CD4-positive, alpha-beta memory T cell (primary cell): ENCODE measurements at regions not wholly inside any gene's neighbourhood (a gene's known extent, or its start where the extent isn't known, plus 50 kb on each side); places are given as distances from the start of the nearest gene placed in this dataset.
A peak's percentile ranks its signal among the peaks of the same experiment; 100 is the strongest.

ENCODE experiments used
- CTCF ChIA-PET: fragments of 350-600 bp; sonication (Branson Sonifier 250); formaldehyde crosslinking; loops from one replicate; lab custom pipeline; 2021; ENCODE audit warnings: inconsistent platforms; ENCODE audit not compliant: partially characterized antibody; lab: Charles Lee
- POLR2A ChIA-PET: fragments of 350-600 bp; sonication (Branson Sonifier 250); formaldehyde crosslinking; loops from one replicate; lab custom pipeline; 2021; ENCODE audit not compliant: partially characterized antibody; lab: Charles Lee
- DNase-seq, 5 donors: peaks; one replicate each; pipeline versions ENCODE4 v3.0.0 to v3.0.0-alpha.2; 2020 to 2022; ENCODE audit warnings: mixed read lengths in 1 of 5
- H3K27ac ChIP-seq: one replicate; pipeline ENCODE4 v1.7.0; 2013; ENCODE audit warnings: low read depth, low read length
- H3K27me3 ChIP-seq: 2 replicates; pipeline ENCODE4 v1.7.0; 2013; ENCODE audit warnings: mild to moderate bottlenecking, low read length, moderate library complexity; ENCODE audit not compliant: insufficient read depth
- H3K36me3 ChIP-seq: 2 replicates; pipeline ENCODE4 v1.7.0; 2013; ENCODE audit warnings: mild to moderate bottlenecking, low read length, moderate library complexity; ENCODE audit not compliant: insufficient read depth
- H3K4me1 ChIP-seq: 2 replicates; pipeline ENCODE4 v1.7.0; 2013; ENCODE audit warnings: mild to moderate bottlenecking, low read length, moderate library complexity; ENCODE audit not compliant: insufficient read depth
- H3K4me3 ChIP-seq, 2 donors: one replicate each; pipeline ENCODE4 v1.7.0; 2013; ENCODE audit warnings: low read length in 2 of 2, mild to moderate bottlenecking in 1 of 2
- H3K9me3 ChIP-seq, 2 donors: one replicate each; pipeline ENCODE4 v1.7.0; 2013; ENCODE audit warnings: low read length in 2 of 2, control low read depth in 1 of 2; ENCODE audit not compliant: control insufficient read depth in 1 of 2
- H3K27ac Mint-ChIP-seq, 7 donors: one replicate each; pipeline ENCODE4 v1.8.0; 2020 to 2021; ENCODE audit warnings: mixed read lengths in 7 of 7, mild to moderate bottlenecking in 6 of 7, inconsistent platforms in 3 of 7, moderate library complexity in 3 of 7
- H3K27me3 Mint-ChIP-seq, 2 donors: one replicate each; pipeline ENCODE4 v1.8.0; 2020 to 2021; ENCODE audit warnings: mixed read lengths in 2 of 2
- H3K36me3 Mint-ChIP-seq, 2 donors: one replicate each; pipeline ENCODE4 v1.8.0; 2020 to 2021; ENCODE audit warnings: mixed read lengths in 2 of 2, inconsistent platforms in 1 of 2, mild to moderate bottlenecking in 1 of 2
- H3K4me1 Mint-ChIP-seq, 4 donors: one replicate each; pipeline ENCODE4 v1.8.0; 2020 to 2021; ENCODE audit warnings: mixed read lengths in 4 of 4, mild to moderate bottlenecking in 1 of 4
- H3K4me3 Mint-ChIP-seq, 8 donors: one replicate each; pipeline ENCODE4 v1.8.0; 2020 to 2021; ENCODE audit warnings: mixed read lengths in 8 of 8, mild to moderate bottlenecking in 7 of 8, moderate library complexity in 6 of 8, inconsistent platforms in 3 of 8
- H3K9me3 Mint-ChIP-seq, 8 donors: one replicate each; pipeline ENCODE4 v1.8.0; 2020 to 2021; ENCODE audit warnings: mixed read lengths in 8 of 8, mild to moderate bottlenecking in 5 of 8, inconsistent platforms in 3 of 8, moderate library complexity in 1 of 8
- intact Hi-C: fragments of 100-400 bp; cut with micrococcal nuclease; formaldehyde crosslinking; loops from one replicate; pipeline ENCODE4 v1.15.1; 2023

GRCh38 chr10:83880252-83880791, 259.0 kb upstream of the GHITM start:
- no peak overlapping the region for H3K4me3 ChIP-seq
- H3K27me3 ChIP-seq: no peaks in the 10 kb centered on the region
- POLR2A ChIA-PET: no interaction called here
- Mint-ChIP-seq H3K36me3 (no peaks in the 10 kb centered on the region), H3K27ac (no peak overlapping the region), H3K27me3 (peaks cover 0 to 2% of the 10 kb centered on the region in 2 donors), H3K4me1 (no peaks in the 10 kb centered on the region), H3K9me3 (no peaks in the 10 kb centered on the region), H3K4me3 (no peak overlapping the region)
- intact Hi-C loops: no loop called here
- no peak overlapping the region for H3K27ac ChIP-seq
- CTCF ChIA-PET: interaction anchor here (3.2 kb wide), 1 partner anchor 9 kb away, joined by 11 read pairs; no protein-coding TSS in a partner anchor
- H3K9me3 ChIP-seq: no peaks in the 10 kb centered on the region
- no peak for DNase-seq
- H3K4me1 ChIP-seq: no peaks in the 10 kb centered on the region
- no peaks in the 10 kb centered on the region for H3K36me3 ChIP-seq

GRCh38 chr10:83881661-83882060, 257.6 kb upstream of the GHITM start:
- H3K27ac Mint-ChIP-seq: no peak overlapping the region
- H3K27me3 Mint-ChIP-seq: peaks cover 0 to 3% of the 10 kb centered on the region in 2 donors
- H3K4me1 Mint-ChIP-seq: no peaks in the 10 kb centered on the region
- no peak overlapping the region for H3K4me3 Mint-ChIP-seq
- no peaks in the 10 kb centered on the region for H3K36me3 Mint-ChIP-seq
- ChIA-PET POLR2A (no interaction called here), CTCF (interaction anchor here (3.2 kb wide), 1 partner anchor 11 kb away, joined by 11 read pairs; no protein-coding TSS in a partner anchor)
- intact Hi-C loops: no loop called here
- H3K9me3 Mint-ChIP-seq: no peaks in the 10 kb centered on the region
- DNase-seq: no peak
- Histone ChIP-seq H3K27ac (no peak overlapping the region), H3K36me3 (no peaks in the 10 kb centered on the region), H3K9me3 (no peaks in the 10 kb centered on the region), H3K4me3 (no peak overlapping the region), H3K27me3 (no peaks in the 10 kb centered on the region), H3K4me1 (no peaks in the 10 kb centered on the region)

- no peaks in the 10 kb centered on the region for H3K36me3 Mint-ChIP-seq
- peaks cover 0 to 2% (median 0%) of the 10 kb centered on the region in 8 donors for H3K9me3 Mint-ChIP-seq
- no peaks in the 10 kb centered on the region for H3K4me1 Mint-ChIP-seq
- Histone ChIP-seq H3K27ac (no peak overlapping the region), H3K4me1 (no peaks in the 10 kb centered on the region), H3K27me3 (no peaks in the 10 kb centered on the region), H3K4me3 (no peak overlapping the region), H3K36me3 (no peaks in the 10 kb centered on the region), H3K9me3 (no peaks in the 10 kb centered on the region)
- H3K4me3 Mint-ChIP-seq: no peak overlapping the region
- ChIA-PET CTCF (interaction anchor here (1.6 to 4.7 kb wide), 2 partner anchors 9 to 14 kb away, joined by 3 to 34 read pairs; no protein-coding TSS in a partner anchor), POLR2A (no interaction called here)
- peaks cover 5% of the 10 kb centered on the region in 2 donors for H3K27me3 Mint-ChIP-seq
- DNase-seq: no peak
- H3K27ac Mint-ChIP-seq: no peak overlapping the region
- intact Hi-C loops: no loop called here
Measured at GRCh38 chr10:83886871-83887270, 252.4 kb upstream of the GHITM start.

- Mint-ChIP-seq H3K4me3 (no peak overlapping the region), H3K27me3 (peaks cover 0 to 11% of the 10 kb centered on the region in 2 donors), H3K36me3 (peaks cover 0 to 2% of the 10 kb centered on the region in 2 donors), H3K4me1 (no peaks in the 10 kb centered on the region), H3K27ac (no peak overlapping the region), H3K9me3 (peaks cover 0 to 3% (median 1%) of the 10 kb centered on the region in 8 donors)
- ChIA-PET POLR2A (no interaction called here), CTCF (no interaction called here)
- no peak overlapping the region for H3K27ac ChIP-seq
- no peak overlapping the region for H3K4me3 ChIP-seq
- no peaks in the 10 kb centered on the region for H3K27me3 ChIP-seq
- H3K9me3 ChIP-seq: no peaks in the 10 kb centered on the region
- intact Hi-C loops: no loop called here
- no peaks in the 10 kb centered on the region for H3K4me1 ChIP-seq
- H3K36me3 ChIP-seq: no peaks in the 10 kb centered on the region
- no peak for DNase-seq
Measured at GRCh38 chr10:83892737-83893136, 246.6 kb upstream of the GHITM start.

GRCh38 chr10:83896219-83896618, 243.1 kb upstream of the GHITM start:
- no peak overlapping the region for H3K4me3 Mint-ChIP-seq
- no peaks in the 10 kb centered on the region for H3K27me3 ChIP-seq
- intact Hi-C loops: no loop called here
- no peaks in the 10 kb centered on the region for H3K4me1 ChIP-seq
- H3K4me3 ChIP-seq: no peak overlapping the region
- H3K27ac Mint-ChIP-seq: peak overlapping the region in 1 of 7 donors; percentile 55
- POLR2A ChIA-PET: no interaction called here
- no peaks in the 10 kb centered on the region for H3K36me3 ChIP-seq
- no peaks in the 10 kb centered on the region for H3K4me1 Mint-ChIP-seq
- H3K27ac ChIP-seq: no peak overlapping the region
- CTCF ChIA-PET: interaction anchor here (1.0 to 2.6 kb wide), 2 partner anchors 9 to 25 kb away, joined by 3 to 8 read pairs; no protein-coding TSS in a partner anchor
- peaks cover 0 to 2% of the 10 kb centered on the region in 2 donors for H3K36me3 Mint-ChIP-seq
- H3K9me3 ChIP-seq: no peaks in the 10 kb centered on the region
- peaks cover 0 to 10% (median 4%) of the 10 kb centered on the region in 8 donors for H3K9me3 Mint-ChIP-seq
- no peak for DNase-seq
- peaks cover 2 to 9% of the 10 kb centered on the region in 2 donors for H3K27me3 Mint-ChIP-seq

GRCh38 chr10:83897626-83898025, 241.7 kb upstream of the GHITM start:
- H3K27me3 Mint-ChIP-seq: peaks cover 2 to 9% of the 10 kb centered on the region in 2 donors
- DNase-seq: no peak
- H3K4me1 Mint-ChIP-seq: no peaks in the 10 kb centered on the region
- H3K9me3 ChIP-seq: no peaks in the 10 kb centered on the region
- H3K36me3 Mint-ChIP-seq: peaks cover 0 to 2% of the 10 kb centered on the region in 2 donors
- H3K36me3 ChIP-seq: no peaks in the 10 kb centered on the region
- H3K4me1 ChIP-seq: no peaks in the 10 kb centered on the region
- intact Hi-C loops: no loop called here
- H3K9me3 Mint-ChIP-seq: peaks cover 0 to 13% (median 4%) of the 10 kb centered on the region in 8 donors
- no peak overlapping the region for H3K4me3 ChIP-seq
- ChIA-PET POLR2A (no interaction called here), CTCF (interaction anchor here (2.6 kb wide), 1 partner anchor 26 kb away, joined by 8 read pairs; no protein-coding TSS in a partner anchor)
- H3K4me3 Mint-ChIP-seq: no peak overlapping the region
- no peak overlapping the region for H3K27ac Mint-ChIP-seq
- no peak overlapping the region for H3K27ac ChIP-seq
- no peaks in the 10 kb centered on the region for H3K27me3 ChIP-seq

GRCh38 chr10:83908506-83908905, 230.8 kb upstream of the GHITM start:
- H3K4me3 ChIP-seq: no peak overlapping the region
- no peak for DNase-seq
- H3K4me1 ChIP-seq: no peaks in the 10 kb centered on the region
- POLR2A ChIA-PET: no interaction called here
- CTCF ChIA-PET: interaction anchor here (0.6 kb wide), 1 partner anchor 34 kb away, joined by 3 read pairs; no protein-coding TSS in a partner anchor
- H3K36me3 ChIP-seq: no peaks in the 10 kb centered on the region
- H3K27me3 ChIP-seq: no peaks in the 10 kb centered on the region
- no peaks in the 10 kb centered on the region for H3K9me3 ChIP-seq
- H3K27me3 Mint-ChIP-seq: no peaks in the 10 kb centered on the region
- peaks cover 0 to 2% (median 0%) of the 10 kb centered on the region in 4 donors for H3K4me1 Mint-ChIP-seq
- no peak overlapping the region for H3K27ac Mint-ChIP-seq
- H3K4me3 Mint-ChIP-seq: no peak overlapping the region
- H3K36me3 Mint-ChIP-seq: no peaks in the 10 kb centered on the region
- H3K27ac ChIP-seq: no peak overlapping the region
- H3K9me3 Mint-ChIP-seq: peaks cover 0 to 4% (median 0%) of the 10 kb centered on the region in 8 donors
- intact Hi-C loops: no loop called here
